Endothelial cell of umbilical vein (primary cell): ENCODE measurements at regions not wholly inside any gene's neighbourhood (a gene's known extent, or its start where the extent isn't known, plus 50 kb on each side); places are given as distances from the start of the nearest gene placed in this dataset.

Experiments
- EZH2 ChIP-seq: IDR thresholded peaks from 2 replicates; pipeline ENCODE4 v1.6.1; 2012; ENCODE audit warnings: borderline replicate concordance, low read depth, mild to moderate bottlenecking, moderate library complexity, low read length, inconsistent platforms; ENCODE audit not compliant: severe bottlenecking
- FOS ChIP-seq: IDR thresholded peaks from 2 replicates; pipeline ENCODE4 v1.6.1; 2011; ENCODE audit warnings: mild to moderate bottlenecking, low read length, moderate library complexity, borderline replicate concordance; ENCODE audit not compliant: insufficient read depth
- GATA2 ChIP-seq: IDR thresholded peaks from 2 replicates; pipeline ENCODE4 v1.7.0; 2011; ENCODE audit warnings: low read depth, mild to moderate bottlenecking, moderate library complexity, mixed read lengths, low read length; ENCODE audit not compliant: insufficient read length, insufficient read depth
- JUN ChIP-seq: IDR thresholded peaks from 2 replicates; pipeline ENCODE4 v1.6.1; 2011; ENCODE audit warnings: borderline replicate concordance, low read depth; ENCODE audit not compliant: insufficient read length, insufficient read depth
- POLR2A ChIP-seq: IDR thresholded peaks from 2 replicates; pipeline ENCODE4 v1.6.1; 2012; ENCODE audit warnings: low read depth, mild to moderate bottlenecking, control low read depth, low read length
- POLR2AphosphoS5 ChIP-seq: IDR thresholded peaks from 2 replicates; pipeline ENCODE4 v1.6.1; 2012; ENCODE audit warnings: low read depth, mild to moderate bottlenecking, control low read depth, low read length, moderate library complexity; ENCODE audit not compliant: insufficient read depth
- TF ChIP-seq, protein P1 (sequence below), 2 donors: IDR thresholded peaks; 1 replicate in 1 of 2; 2 replicates in 1 of 2; pipeline ENCODE4 v1.5.1; 2011; ENCODE audit warnings: low read length in 2 of 2, mild to moderate bottlenecking in 2 of 2, moderate library complexity in 2 of 2, control low read depth in 1 of 2, inconsistent platforms in 1 of 2, low read depth in 1 of 2; ENCODE audit not compliant: insufficient read depth in 1 of 2; ENCODE audit errors: extremely low read depth in 1 of 2

DNA sequence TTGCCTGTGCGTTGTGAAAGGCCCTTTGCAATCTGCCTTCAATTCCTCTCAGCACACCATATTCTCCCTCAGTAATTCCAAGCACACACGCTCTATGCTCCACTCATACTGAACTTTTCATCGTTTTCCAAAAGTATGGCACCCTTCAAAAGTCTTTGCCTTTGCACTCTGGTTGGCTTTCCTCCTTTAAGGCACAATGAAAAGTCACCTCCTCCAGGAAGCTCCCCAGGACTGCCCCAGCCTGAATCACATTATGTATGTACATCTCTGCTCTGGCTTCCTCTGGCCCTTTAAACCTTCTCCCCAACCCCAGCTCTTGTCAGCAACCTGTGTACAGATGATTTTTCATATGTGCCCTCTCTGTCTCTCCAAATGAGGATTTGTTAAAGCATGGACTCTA lies 250.7 kb downstream of the MAF start:
- TF ChIP-seq GATA2 = no peak
- TF ChIP-seq, protein P1, sequence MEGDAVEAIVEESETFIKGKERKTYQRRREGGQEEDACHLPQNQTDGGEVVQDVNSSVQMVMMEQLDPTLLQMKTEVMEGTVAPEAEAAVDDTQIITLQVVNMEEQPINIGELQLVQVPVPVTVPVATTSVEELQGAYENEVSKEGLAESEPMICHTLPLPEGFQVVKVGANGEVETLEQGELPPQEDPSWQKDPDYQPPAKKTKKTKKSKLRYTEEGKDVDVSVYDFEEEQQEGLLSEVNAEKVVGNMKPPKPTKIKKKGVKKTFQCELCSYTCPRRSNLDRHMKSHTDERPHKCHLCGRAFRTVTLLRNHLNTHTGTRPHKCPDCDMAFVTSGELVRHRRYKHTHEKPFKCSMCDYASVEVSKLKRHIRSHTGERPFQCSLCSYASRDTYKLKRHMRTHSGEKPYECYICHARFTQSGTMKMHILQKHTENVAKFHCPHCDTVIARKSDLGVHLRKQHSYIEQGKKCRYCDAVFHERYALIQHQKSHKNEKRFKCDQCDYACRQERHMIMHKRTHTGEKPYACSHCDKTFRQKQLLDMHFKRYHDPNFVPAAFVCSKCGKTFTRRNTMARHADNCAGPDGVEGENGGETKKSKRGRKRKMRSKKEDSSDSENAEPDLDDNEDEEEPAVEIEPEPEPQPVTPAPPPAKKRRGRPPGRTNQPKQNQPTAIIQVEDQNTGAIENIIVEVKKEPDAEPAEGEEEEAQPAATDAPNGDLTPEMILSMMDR (IDR thresholded peaks at IDR 0.05; ENCODE audit: extremely low read depth in 1 of 2, insufficient read depth in 1 of 2, low read depth in 1 of 2, low read length in 2 of 2) = no peak
- no peak for TF ChIP-seq FOS
- no peak for TF ChIP-seq JUN
- no peak for TF ChIP-seq POLR2A
- no peak for TF ChIP-seq EZH2
- no peak for TF ChIP-seq POLR2AphosphoS5
